GM21528 (cell line): ENCODE measurements at regions not wholly inside any gene's neighbourhood (a gene's known extent, or its start where the extent isn't known, plus 50 kb on each side); places are given as distances from the start of the nearest gene placed in this dataset.
"Not testable (repeated sequence)": the region's sequence is repeated elsewhere in the genome, so short reads cannot be mapped to it uniquely, and the experiment has no call there.

Experiments
- ATAC-seq: cut with Tn5 transposase; IDR thresholded peaks from one replicate; pipeline ENCODE4 v1.9.1; 2021; ENCODE audit warnings: mild to moderate bottlenecking, moderate library complexity; ENCODE audit not compliant: unreplicated experiment, low FRiP score

DNA sequence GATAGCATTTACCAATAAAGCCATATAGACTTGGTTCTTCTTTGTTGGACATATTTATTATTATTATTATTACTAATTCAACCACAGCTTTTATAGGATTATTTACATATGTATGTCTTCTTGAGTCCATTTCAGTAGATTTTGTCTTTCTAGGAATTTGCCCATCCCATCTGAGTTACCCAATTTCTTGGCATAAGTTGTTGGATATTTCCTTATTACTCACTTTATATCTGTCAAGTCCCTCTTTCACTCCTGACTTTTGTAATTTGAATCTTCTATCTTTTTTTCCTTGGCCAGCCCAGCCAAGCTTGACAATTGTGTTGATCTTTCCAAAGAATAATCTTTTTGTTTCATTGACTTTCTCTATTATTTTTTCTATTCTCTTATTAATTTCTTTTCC is 543.7 kb downstream of the SUCLG1 start:
- no peak for ATAC-seq

DNA sequence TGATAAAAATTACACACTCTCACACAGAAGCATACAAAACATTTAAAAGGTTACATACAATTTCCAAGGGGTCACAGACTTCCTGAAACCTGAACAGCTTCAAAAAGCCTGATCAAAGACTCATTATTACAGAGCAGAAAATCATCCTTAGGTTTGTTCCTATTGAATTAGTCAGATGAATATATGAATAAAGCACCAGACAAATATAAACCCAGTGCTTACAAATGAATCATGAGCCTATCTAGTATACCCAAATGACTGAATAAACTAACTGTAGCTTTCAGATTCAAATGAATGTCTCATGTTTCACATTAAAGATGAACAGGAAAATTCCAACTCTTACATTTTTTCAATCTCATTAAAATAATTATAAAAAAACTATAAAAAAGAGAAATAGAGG is 550.3 kb downstream of the SUCLG1 start:
- ATAC-seq, result no peak

DNA sequence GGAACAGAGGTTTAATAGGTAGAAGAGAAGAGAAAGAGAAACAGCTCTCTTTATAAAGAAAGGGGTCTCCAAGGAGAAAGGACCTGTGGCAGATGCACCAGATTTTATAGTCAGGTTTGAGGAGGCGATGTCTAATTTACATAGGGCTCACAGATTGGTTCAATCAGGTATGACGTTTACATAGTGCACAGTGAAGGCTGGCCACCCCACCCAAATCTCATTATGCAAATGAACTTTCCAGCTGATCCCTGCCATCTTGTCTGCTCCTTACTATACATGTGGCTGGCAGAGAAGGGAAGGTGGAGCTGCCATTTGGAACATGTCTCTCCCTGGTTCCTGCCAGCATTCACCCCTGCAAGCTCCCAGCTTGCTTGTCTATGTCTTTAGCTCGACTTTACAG is 557.8 kb downstream of the SUCLG1 start:
- no peak for ATAC-seq

DNA sequence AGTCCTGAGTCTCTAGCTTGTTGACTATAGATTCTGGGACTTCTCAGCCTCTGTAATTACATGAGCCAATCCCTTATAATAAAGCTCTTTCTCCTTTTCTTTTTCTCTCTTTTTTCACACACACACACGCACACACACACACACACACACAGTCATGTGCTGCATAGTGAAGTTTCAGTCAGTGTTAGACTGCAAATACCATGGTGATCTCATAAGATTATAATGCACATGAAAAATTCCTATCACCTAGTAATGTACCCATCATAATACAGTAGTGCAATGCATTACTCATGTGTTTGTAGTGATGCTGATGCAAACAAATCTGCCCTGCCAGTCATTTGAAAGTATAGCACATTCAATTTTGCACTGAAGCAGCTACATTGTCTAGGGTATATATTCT is 558.2 kb downstream of the SUCLG1 start:
- no peak for ATAC-seq

DNA sequence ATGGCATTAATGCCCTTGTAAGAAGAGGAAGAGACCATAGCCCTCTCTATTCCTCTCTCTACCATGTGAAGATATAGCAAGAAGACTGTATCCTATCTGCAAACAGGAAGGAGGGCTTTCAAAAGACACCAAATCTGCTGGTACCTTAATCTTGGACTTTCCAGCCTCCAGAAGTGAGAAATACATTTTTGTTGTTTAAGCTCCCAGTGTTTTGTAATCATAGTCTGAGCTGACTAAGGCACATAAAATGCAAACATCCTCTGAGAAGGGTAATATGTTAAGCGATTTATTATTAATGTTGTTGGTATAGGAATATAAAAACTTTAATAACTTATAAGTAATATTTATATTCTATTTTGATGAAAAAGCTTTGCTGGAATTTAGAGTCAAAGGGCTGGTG is 559.8 kb downstream of the SUCLG1 start:
- no peak for ATAC-seq

DNA sequence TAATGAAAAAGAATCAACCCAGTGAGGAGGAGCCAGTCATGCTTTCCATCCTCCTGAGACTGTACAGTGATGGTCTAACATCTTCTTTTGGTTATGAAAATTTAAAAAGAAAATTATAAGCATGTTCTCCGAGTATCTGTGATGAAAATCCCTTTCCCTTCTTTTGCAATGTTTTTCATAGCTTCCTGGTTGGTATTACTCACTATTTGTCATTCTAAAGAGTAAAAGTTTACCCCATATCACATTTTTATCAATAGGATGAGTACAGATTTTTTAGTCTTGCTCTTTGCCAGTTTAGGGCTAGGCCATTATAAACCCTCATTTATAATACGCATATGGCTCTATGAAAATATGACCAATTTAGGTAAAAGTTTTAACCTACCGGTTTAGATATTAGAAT is 564.1 kb downstream of the SUCLG1 start:
- no peak for ATAC-seq

DNA sequence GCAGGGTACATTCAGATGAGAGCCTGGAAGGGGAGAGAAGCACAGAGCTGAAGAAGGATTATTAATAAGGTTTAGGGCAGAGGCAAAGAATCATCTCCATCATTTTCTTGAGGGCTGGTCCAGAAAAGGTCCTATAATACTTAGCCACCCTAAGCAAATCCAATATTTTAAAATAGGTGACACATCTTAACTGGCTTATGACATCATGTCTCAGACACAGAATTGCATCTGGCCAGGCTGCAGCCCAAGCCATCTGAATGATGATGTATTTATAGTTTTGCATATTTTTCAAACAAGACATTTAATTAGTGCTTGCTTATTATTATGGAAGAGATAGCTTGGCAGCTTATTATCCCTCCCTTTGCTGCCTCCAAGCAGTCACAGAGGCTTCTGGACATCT is 571.3 kb downstream of the SUCLG1 start:
- no peak for ATAC-seq

DNA sequence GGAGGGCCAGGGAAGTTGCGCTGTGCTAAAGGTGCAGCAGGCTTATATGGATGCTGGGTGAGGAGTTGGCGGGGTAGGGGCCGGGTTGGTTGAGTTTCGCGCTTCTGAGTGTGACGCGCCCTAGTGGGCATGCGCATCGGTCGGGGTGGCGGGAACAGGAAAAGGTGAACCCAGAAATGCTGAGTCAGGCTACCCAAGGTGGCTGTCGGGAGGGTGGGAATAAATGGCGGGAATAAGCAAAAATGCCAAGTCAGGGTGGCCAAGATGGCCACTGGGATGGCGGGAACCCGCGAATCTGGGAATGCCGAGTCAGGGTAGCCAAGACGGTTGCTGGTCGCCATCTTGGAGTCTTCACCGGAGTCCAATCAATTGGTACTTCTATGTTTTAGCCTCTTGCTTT is 580.0 kb downstream of the SUCLG1 start:
- ATAC-seq, result no peak

DNA sequence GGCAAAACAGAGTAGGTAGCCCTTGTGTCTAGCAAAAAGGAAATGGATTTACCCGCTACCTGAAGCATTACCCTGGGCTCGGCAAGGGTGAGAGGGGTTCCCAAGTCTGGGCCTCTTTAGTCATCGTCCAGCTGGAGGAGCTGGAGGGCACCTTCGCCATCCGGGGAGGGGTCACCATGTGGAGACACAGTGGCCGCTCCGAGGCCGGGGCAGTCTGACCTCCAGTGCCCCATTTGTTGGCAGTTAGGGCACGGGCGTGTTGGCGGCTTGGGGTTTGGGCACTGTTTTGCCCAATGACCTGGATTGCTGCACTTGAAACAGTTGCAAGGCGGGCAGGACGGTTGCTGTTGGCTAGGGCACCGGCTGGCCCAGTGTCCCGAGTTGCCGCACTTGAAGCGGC is 581.8 kb downstream of the SUCLG1 start:
- not testable (repeated sequence) for ATAC-seq

DNA sequence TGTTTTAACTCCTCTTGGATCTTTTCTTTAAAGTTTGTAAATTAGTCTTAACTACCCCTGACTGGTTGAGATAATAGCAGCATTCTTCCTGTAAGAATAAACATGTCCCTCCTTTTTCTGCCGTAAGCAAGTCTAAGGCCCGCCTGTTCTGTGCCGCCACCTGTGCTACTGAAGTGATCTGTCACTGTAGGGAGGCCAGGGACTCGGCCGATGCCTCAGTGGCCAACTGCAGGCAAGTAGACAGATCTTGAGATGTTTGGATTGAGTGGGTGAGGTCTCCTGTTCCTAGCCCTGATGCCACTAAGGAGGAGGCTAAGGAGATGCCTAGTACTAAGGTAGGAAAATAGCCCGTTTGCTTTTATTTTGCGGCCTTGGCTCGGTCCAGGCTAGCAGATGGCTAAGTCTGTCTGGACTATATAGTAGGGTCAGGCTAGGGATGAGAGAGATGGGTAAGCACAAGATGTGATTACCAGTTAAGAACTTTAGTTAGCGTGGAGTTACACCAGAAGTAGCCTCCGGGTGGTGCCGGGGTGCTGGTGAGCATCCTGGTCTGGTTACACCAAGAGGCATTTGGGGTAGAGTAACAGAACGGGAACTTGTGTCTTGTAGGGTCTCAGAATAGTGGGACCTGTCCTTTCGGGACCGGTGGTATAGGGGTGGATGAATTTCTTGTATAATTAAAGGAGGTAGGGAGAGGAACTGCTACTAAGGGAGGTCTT is 584.2 kb downstream of the SUCLG1 start:
- ATAC-seq, result no peak

DNA sequence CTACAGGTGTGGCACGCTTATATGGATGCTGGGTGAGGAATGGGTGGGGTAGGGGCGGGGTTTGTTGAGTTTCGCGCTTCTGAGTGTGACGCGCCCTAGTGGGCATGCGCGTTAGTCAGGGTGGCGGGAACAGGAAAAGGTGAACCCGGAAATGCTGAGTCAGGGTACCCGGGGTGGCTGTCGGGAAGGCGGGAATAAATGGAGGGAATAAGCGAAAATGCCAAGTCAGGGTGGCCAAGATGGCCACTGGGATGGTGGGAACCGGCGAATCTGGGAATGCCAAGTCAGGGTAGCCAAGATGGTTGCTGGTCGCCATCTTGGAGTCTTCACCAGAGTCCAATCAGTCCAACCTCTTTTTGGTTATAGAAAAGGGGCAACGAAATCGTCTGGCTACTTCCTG is 585.0 kb downstream of the SUCLG1 start:
- ATAC-seq, result no peak

DNA sequence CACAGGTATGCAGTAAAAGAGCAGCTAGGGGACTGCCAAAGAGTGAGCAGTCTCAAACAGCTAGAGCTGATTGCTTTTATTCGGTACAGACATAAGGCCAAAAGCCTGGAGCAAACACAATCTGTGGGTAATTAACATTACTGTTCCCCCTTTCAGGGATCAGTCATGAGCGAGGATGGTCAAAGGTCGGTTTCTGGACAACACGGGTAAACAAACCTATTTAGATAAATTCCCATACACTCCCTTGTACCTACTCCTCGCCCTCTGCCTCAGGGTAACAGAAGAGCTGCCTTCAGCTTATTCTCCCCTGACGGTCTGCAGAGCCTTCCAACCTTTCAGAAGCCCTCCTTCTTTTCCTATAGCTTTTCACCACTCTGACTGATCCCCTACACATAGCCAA is 586.0 kb downstream of the SUCLG1 start:
- ATAC-seq, result no peak

DNA sequence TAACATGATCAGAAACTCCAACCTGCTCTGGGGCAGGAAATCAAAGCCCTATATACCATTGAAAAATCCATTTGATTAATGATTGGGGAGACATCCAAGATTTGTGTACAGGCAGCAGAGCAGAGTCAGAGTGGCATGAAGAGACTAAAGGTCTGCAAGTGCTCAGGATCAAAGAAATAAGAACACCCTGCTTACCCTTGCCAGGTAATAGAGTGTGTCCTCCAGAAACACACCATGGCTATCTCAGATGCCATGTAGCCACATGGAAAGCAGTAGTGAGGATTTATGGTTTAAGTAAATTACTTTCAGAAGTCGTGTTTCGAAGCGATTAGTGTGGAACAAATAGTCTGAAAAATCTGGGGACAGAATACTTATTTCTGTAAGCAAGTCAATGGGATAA is 592.9 kb downstream of the SUCLG1 start:
- no peak for ATAC-seq

DNA sequence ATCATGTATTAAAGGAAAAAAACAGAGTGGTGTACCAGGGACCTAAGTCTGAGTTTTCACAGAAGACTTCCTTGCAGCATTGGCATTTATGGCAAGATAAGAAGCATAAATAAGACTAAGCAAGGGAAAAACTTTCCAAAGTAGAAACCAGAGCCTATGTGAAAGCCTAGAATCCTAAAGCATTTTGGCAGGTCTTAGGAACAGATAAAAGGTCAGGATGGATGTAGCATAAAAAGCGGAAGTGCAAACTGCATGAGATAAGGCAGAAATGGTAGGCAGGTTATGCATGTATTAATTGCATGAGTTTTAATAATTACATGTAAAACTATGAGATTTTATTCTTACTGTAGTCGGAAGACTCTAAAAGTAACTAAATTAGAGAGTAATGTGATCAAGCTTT is 596.5 kb downstream of the SUCLG1 start:
- no peak for ATAC-seq

DNA sequence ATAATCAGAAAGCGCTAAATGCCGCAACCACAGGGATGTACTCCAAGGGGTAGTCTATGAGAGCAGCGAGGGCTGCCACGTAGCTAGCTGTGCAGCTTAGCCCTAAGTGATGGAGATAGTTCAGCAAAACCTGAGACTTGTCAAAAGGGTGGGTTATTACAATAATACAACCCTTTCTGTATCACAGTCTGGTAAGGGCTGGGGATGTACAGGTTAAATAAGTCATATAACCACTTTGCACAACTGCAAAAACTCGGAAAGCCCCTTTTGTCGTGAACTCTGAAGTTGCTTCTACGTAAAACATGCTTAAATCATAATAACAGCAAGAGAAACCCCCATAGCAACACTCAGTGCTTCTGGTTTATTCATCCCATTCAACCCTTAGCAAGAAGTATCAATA is 598.8 kb downstream of the SUCLG1 start:
- ATAC-seq, result no peak

DNA sequence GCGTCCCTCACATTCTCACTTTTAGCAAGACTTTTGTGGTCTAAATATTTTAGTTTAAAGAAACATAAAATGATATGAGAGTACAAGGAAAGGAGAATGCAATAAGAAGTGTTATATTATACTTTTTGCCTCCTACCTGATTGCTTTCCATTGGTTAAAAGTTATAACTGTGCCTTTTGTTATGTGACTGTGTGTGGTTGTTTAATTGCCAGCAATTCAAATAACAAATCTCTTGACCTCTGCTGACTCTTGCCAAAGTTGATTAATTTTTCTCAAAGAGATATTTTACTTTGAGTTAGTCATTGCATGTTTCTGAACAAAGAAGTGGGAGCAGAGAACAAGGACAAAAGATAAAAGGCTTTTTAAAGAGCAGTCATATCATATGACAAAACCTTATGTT is 599.5 kb downstream of the SUCLG1 start:
- ATAC-seq, result no peak

DNA sequence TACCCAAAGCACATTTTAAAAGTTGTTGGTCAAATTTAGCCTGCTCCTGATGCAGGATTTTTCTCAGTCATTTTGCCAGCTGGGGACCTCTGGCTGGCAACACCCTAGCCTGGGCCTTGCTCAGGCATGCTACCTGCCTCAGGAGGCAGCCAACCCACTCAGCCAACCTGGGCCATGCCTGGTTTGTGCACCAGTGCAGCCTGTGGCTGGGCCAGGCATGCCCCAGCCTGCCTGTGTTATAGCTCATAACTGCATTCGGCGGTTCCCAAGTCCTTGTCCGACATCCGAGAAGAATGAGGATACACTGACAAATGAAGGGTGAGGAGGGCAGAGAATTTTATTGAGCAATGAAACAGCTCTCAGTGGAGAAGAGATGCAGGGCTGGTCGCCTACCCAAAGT is 608.0 kb downstream of the SUCLG1 start:
- no peak for ATAC-seq

DNA sequence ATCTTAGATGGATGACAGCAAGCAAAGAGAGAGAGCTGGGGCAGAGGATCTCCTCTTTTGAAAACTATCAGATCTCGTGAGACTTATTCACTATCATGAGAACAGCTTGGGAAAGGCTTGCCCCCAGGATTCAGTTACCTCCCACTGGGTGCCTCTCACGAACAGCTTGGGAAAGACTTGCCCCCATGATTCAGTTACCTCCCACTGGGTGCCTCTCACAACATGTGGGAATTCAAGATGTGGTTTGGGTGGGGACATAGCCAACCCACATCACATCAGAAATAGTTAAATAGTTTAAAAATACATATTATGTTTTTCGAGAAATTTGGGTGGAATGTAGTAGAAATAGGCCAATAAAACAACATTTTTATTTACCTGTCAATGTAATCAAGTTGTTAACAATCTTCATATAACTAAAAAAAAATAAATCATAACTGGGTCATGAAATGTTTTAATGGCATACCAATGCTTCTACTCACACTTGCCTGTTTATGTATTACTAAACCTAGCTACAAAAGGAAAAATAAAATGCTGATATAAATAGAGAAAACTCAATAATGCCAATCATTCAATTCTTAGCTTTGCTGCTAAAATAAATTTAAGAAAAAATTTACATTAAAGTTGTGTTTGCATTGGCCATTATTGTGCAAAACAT is 608.9 kb downstream of the SUCLG1 start:
- ATAC-seq, result no peak

DNA sequence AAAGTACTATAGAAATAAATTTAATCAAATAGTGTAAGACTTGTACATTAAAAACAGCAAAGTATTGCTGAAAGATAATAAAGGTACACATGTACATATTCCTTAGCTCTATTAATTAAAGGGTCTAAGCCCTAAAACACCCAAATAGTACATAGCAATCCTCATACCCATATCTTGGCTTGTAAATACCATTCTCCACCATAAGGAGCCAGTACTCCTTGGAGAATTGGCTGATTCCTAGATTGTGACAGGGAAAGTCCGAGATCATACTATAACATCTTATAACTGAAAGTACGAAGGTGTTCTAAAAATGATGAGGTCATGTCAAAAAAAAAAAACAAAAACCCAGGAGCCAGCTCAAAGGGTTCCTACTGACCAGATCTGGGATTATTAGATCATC is 614.6 kb downstream of the SUCLG1 start:
- no peak for ATAC-seq

DNA sequence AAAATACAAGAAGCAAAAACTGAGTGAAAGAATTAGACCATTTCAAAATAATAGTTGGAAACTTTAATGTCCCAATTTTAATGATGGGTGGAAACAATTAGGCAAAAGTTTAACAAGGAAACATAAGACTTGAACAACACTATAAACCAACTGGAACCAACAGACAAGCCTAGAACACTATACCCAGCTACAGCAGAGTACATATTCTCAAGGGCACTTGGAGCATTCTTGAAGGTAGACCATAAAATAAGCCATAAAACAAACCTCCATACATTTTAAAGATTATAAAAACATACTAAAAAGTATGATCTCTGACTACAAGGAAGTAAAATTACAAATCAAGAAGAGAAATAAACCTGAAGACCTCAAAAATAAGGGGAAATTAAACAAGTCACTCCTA is 616.7 kb downstream of the SUCLG1 start:
- no peak for ATAC-seq

DNA sequence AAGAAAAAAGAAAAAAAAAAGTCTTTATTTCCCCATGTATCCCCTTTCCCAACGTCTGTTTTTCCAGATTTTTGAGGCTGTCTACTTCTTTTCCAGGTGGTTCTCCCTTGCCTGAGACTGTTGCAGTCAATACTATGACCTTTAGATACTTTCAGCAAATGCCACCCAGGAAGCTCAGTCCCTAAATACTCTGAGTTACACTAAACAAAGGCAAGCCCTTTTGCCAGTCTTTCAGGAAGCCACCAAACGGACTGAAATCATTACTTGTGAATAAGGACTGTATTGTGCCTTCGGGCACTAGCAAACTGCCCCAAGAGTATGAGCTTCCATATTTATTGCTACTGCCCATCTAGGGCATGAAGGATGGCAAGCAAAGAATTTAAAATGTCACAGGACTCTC is 621.3 kb downstream of the SUCLG1 start:
- ATAC-seq, result no peak

DNA sequence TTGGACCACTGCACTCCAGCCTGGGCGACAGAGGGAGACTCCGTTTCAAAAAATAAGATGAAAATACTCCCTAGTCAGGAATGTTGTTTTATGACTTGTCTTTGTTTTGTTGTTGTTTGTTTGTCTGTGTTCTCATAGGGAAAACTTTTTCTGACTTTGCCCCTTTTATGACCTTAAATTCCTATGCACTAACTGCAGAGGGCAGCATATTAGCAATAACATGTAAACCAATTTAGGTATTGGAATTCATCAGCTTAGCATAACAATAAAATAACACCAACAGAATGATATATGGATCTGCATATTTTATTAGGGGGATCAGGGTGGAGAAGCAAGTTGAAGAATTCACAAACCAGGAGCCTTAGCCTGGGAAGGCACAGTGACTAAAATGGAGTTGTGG is 631.5 kb downstream of the SUCLG1 start:
- ATAC-seq, result no peak

DNA sequence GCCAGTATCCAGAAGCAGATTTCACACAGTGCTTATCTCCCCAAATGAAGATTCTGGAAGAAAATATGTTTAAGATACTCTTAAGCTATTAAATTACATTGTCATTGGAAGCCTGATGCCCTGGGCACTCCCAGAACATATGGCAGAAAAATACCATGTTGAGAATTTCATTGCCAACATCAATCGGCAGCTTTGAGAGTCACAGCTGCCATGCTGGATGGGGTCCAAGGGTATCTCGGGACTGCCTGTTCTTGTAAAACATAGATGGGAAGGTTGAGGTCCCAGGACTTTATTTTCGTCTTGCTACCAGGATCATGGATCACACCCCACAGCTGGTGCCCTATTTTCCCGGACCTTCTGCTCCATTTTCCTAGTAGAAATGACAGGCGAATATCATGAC is 632.5 kb downstream of the SUCLG1 start:
- ATAC-seq, result no peak
